Activated CD4-positive, alpha-beta T cell treated with anti-CD3 and anti-CD28 coated beads for 36 hours (primary cell): ENCODE measurements at regions not wholly inside any gene's neighbourhood (a gene's known extent, or its start where the extent isn't known, plus 50 kb on each side); places are given as distances from the start of the nearest gene placed in this dataset.
"Not testable (repeated sequence)": the region's sequence is repeated elsewhere in the genome, so short reads cannot be mapped to it uniquely, and the experiment has no call there.

Experiments
- ATAC-seq: fragments of 200-7000 bp; cut with Tn5 transposase; one replicate; pipeline ENCODE4 v1.10.0; 2021; ENCODE audit warnings: mild to moderate bottlenecking, moderate library complexity
- CTCF ChIA-PET: fragments of 350-600 bp; sonication (Branson Sonifier 250); formaldehyde crosslinking; loops from one replicate; lab custom pipeline; 2021; ENCODE audit warnings: antibody characterized with exemption; lab: Charles Lee
- POLR2A ChIA-PET: fragments of 350-600 bp; sonication (Branson Sonifier 250); formaldehyde crosslinking; loops from one replicate; lab custom pipeline; 2021; ENCODE audit warnings: antibody characterized with exemption, inconsistent platforms; lab: Charles Lee
- DNase-seq: peaks from one replicate; pipeline ENCODE4 v3.0.0-alpha.2; 2020
- H3K27ac Mint-ChIP-seq: one replicate; pipeline ENCODE4 v1.8.0; 2021; ENCODE audit warnings: mixed read lengths
- H3K27me3 Mint-ChIP-seq: one replicate; pipeline ENCODE4 v1.8.0; 2021; ENCODE audit warnings: mixed read lengths
- H3K36me3 Mint-ChIP-seq: one replicate; pipeline ENCODE4 v1.8.0; 2021; ENCODE audit warnings: low read depth, mixed read lengths
- H3K4me1 Mint-ChIP-seq: one replicate; pipeline ENCODE4 v1.8.0; 2021; ENCODE audit warnings: mixed read lengths
- H3K4me3 Mint-ChIP-seq: one replicate; pipeline ENCODE4 v1.8.0; 2021; ENCODE audit warnings: mild to moderate bottlenecking, moderate library complexity, mixed read lengths
- H3K9me3 Mint-ChIP-seq: one replicate; pipeline ENCODE4 v1.8.0; 2021; ENCODE audit warnings: low read depth, mixed read lengths
- intact Hi-C, 2 experiments: fragments of 100-400 bp; cut with DNase I in 1 of 2; cut with micrococcal nuclease in 1 of 2; formaldehyde crosslinking; loops; one replicate each; pipeline versions ENCODE4 v1.14.2 to v1.15.1; 2022 to 2024; cut with DNase I, micrococcal nuclease

- peaks cover 27% of the 10 kb centered on the region for H3K9me3 Mint-ChIP-seq
- DNase-seq, ATAC-seq, intact Hi-C loops, H3K27me3 Mint-ChIP-seq, H3K4me1 Mint-ChIP-seq, H3K36me3 Mint-ChIP-seq, H3K27ac Mint-ChIP-seq, CTCF ChIA-PET, POLR2A ChIA-PET, H3K4me3 Mint-ChIP-seq: not testable (repeated sequence)
Observed at GRCh38 chr16:31581065-31581464, 53.4 kb downstream of the AHSP start.

GRCh38 chr16:31601737-31602384 is 74.2 kb downstream of the AHSP start:
- intact Hi-C loops: loop anchor here in 1 of 2 experiments (10.0 kb wide), 1 partner anchor 153 kb away; no protein-coding TSS in a partner anchor
- H3K27me3 Mint-ChIP-seq, DNase-seq, ATAC-seq, H3K4me3 Mint-ChIP-seq, H3K27ac Mint-ChIP-seq, H3K4me1 Mint-ChIP-seq, CTCF ChIA-PET, POLR2A ChIA-PET: not testable (repeated sequence)
- Mint-ChIP-seq H3K36me3 (peaks cover 36% of the 10 kb centered on the region), H3K9me3 (peaks cover 50% of the 10 kb centered on the region)

GRCh38 chr16:31618130-31618529 is 90.4 kb downstream of the AHSP start:
- intact Hi-C loops: no loop called here
- CTCF ChIA-PET: no interaction called here
- Mint-ChIP-seq H3K27me3 (peaks cover 3% of the 10 kb centered on the region), H3K4me1 (no peaks in the 10 kb centered on the region), H3K4me3 (no peak overlapping the region), H3K36me3 (peaks cover 1% of the 10 kb centered on the region), H3K9me3 (peaks cover 26% of the 10 kb centered on the region), H3K27ac (no peak overlapping the region)
- ATAC-seq (no peak), DNase-seq (no peak)
- POLR2A ChIA-PET: no interaction called here

GRCh38 chr16:31636433-31636832 is 108.7 kb downstream of the AHSP start:
- H3K4me1 Mint-ChIP-seq: no peaks in the 10 kb centered on the region
- ATAC-seq (no peak), DNase-seq (no peak)
- H3K36me3 Mint-ChIP-seq: no peaks in the 10 kb centered on the region
- no peak overlapping the region for H3K27ac Mint-ChIP-seq
- no peak overlapping the region for H3K4me3 Mint-ChIP-seq
- POLR2A ChIA-PET: no interaction called here
- H3K27me3 Mint-ChIP-seq: peaks cover 6% of the 10 kb centered on the region
- intact Hi-C loops: no loop called here
- peaks cover 6% of the 10 kb centered on the region for H3K9me3 Mint-ChIP-seq
- CTCF ChIA-PET: no interaction called here

- DNase-seq (no peak), ATAC-seq (no peak)
- intact Hi-C loops: no loop called here
- POLR2A ChIA-PET: no interaction called here
- no peaks in the 10 kb centered on the region for H3K36me3 Mint-ChIP-seq
- H3K27me3 Mint-ChIP-seq: peaks cover 4% of the 10 kb centered on the region
- CTCF ChIA-PET: no interaction called here
- no peak overlapping the region for H3K4me3 Mint-ChIP-seq
- H3K9me3 Mint-ChIP-seq: peaks cover 2% of the 10 kb centered on the region
- H3K27ac Mint-ChIP-seq: no peak overlapping the region
- H3K4me1 Mint-ChIP-seq: no peaks in the 10 kb centered on the region
Observed at GRCh38 chr16:31641279-31641678, 113.6 kb downstream of the AHSP start.

GRCh38 chr16:31655674-31656073 is 128.0 kb downstream of the AHSP start:
- H3K27me3 Mint-ChIP-seq, H3K4me1 Mint-ChIP-seq, H3K27ac Mint-ChIP-seq, POLR2A ChIA-PET, ATAC-seq, intact Hi-C loops, H3K9me3 Mint-ChIP-seq, H3K36me3 Mint-ChIP-seq, DNase-seq, H3K4me3 Mint-ChIP-seq: not testable (repeated sequence)
- CTCF ChIA-PET: interaction anchor here (1.0 kb wide), 1 partner anchor 22 kb away, joined by 3 read pairs; no protein-coding TSS in a partner anchor

- CTCF ChIA-PET: no interaction called here
- no peak for DNase-seq
- Mint-ChIP-seq H3K36me3 (no peaks in the 10 kb centered on the region), H3K9me3 (peaks cover 19% of the 10 kb centered on the region), H3K4me1 (no peaks in the 10 kb centered on the region), H3K27me3 (peaks cover 3% of the 10 kb centered on the region), H3K4me3 (no peak overlapping the region), H3K27ac (no peak overlapping the region)
- peak; percentile 23 for ATAC-seq
- POLR2A ChIA-PET: no interaction called here
- intact Hi-C loops: no loop called here
Observed at GRCh38 chr16:31664683-31665482, 137.2 kb downstream of the AHSP start.

GRCh38 chr16:31674686-31675085 is 147.0 kb downstream of the AHSP start:
- H3K9me3 Mint-ChIP-seq: peaks cover 13% of the 10 kb centered on the region
- CTCF ChIA-PET: no interaction called here
- intact Hi-C loops: no loop called here
- no peak overlapping the region for H3K4me3 Mint-ChIP-seq
- no peak for DNase-seq
- H3K36me3 Mint-ChIP-seq: no peaks in the 10 kb centered on the region
- POLR2A ChIA-PET: no interaction called here
- H3K27me3 Mint-ChIP-seq: peaks cover 2% of the 10 kb centered on the region
- no peak overlapping the region for H3K27ac Mint-ChIP-seq
- ATAC-seq: no peak
- peaks cover 14% of the 10 kb centered on the region for H3K4me1 Mint-ChIP-seq

GRCh38 chr16:31676731-31677130 is 149.0 kb downstream of the AHSP start:
- ATAC-seq (peak; percentile 51), DNase-seq (no peak)
- Mint-ChIP-seq H3K27ac (peak overlapping the region; percentile 44), H3K9me3 (peaks cover 4% of the 10 kb centered on the region), H3K4me3 (no peak overlapping the region), H3K27me3 (peaks cover 2% of the 10 kb centered on the region), H3K36me3 (no peaks in the 10 kb centered on the region), H3K4me1 (peaks cover 14% of the 10 kb centered on the region)
- POLR2A ChIA-PET: no interaction called here
- CTCF ChIA-PET: no interaction called here
- intact Hi-C loops: no loop called here

- H3K4me1 Mint-ChIP-seq: peaks cover 14% of the 10 kb centered on the region
Observed at GRCh38 chr16:31678649-31679325, 151.1 kb downstream of the AHSP start.

GRCh38 chr16:31689331-31689730 is 161.6 kb downstream of the AHSP start:
- H3K27ac Mint-ChIP-seq, POLR2A ChIA-PET, ATAC-seq, H3K4me1 Mint-ChIP-seq, CTCF ChIA-PET, intact Hi-C loops, H3K36me3 Mint-ChIP-seq, H3K27me3 Mint-ChIP-seq, H3K4me3 Mint-ChIP-seq, DNase-seq: not testable (repeated sequence)
- peaks cover 19% of the 10 kb centered on the region for H3K9me3 Mint-ChIP-seq

More at GRCh38 chr16:31678649-31679325, 151.1 kb downstream of the AHSP start:
- no peak overlapping the region for H3K4me3 Mint-ChIP-seq
- H3K36me3 Mint-ChIP-seq: no peaks in the 10 kb centered on the region
- ChIA-PET CTCF (interaction anchor here (0.6 to 1.1 kb wide), 2 partner anchors 34 to 190 kb away, joined by 3 read pairs; a partner anchor contains a TSS), POLR2A (no interaction called here)
- peaks cover 4% of the 10 kb centered on the region for H3K9me3 Mint-ChIP-seq
- peaks cover 2% of the 10 kb centered on the region for H3K27me3 Mint-ChIP-seq
- DNase-seq (no peak), ATAC-seq (peak; percentile 33)
- no peak overlapping the region for H3K27ac Mint-ChIP-seq
- intact Hi-C loops: no loop called here
